WTC11 (cell line): ENCODE measurements at regions not wholly inside any gene's neighbourhood (a gene's known extent, or its start where the extent isn't known, plus 50 kb on each side); places are given as distances from the start of the nearest gene placed in this dataset.

ENCODE experiments used
- ATAC-seq: fragments of 200-7000 bp; cut with Tn5 transposase; 2 replicates; pipeline ENCODE4 v1.10.0; 2021; ENCODE audit warnings: mild to moderate bottlenecking, moderate library complexity
- CTCF ChIA-PET: fragments of 300-600 bp; sonication (Branson Sonifier 250); formaldehyde crosslinking; loops from one replicate; lab custom pipeline; 2021; ENCODE audit warnings: antibody characterized with exemption; lab: Charles Lee
- POLR2A ChIA-PET: fragments of 350-600 bp; sonication (Branson Sonifier 250); formaldehyde crosslinking; loops from one replicate; lab custom pipeline; 2021; ENCODE audit warnings: antibody characterized with exemption; lab: Charles Lee
- DNase-seq: peaks from one replicate; pipeline ENCODE4 v3.0.0; 2021; ENCODE audit warnings: low spot score
- H3K27ac Mint-ChIP-seq: 2 replicates; pipeline ENCODE4 v1.8.0; 2021; ENCODE audit warnings: mixed read lengths
- H3K27me3 Mint-ChIP-seq: 2 replicates; pipeline ENCODE4 v1.8.0; 2021; ENCODE audit warnings: low read depth, mild to moderate bottlenecking, moderate library complexity, mixed read lengths
- H3K36me3 Mint-ChIP-seq: 2 replicates; pipeline ENCODE4 v1.8.0; 2021; ENCODE audit warnings: mixed read lengths
- H3K4me1 Mint-ChIP-seq: 2 replicates; pipeline ENCODE4 v1.8.0; 2022; ENCODE audit warnings: mixed read lengths
- H3K4me3 Mint-ChIP-seq: 2 replicates; pipeline ENCODE4 v1.8.0; 2021; ENCODE audit warnings: mild to moderate bottlenecking, moderate library complexity, mixed read lengths
- H3K9me3 Mint-ChIP-seq: 2 replicates; pipeline ENCODE4 v1.8.0; 2021; ENCODE audit warnings: mixed read lengths
- CREB1 ChIP-seq: sonication (generic); formaldehyde crosslinking; IDR thresholded peaks from 2 replicates; pipeline ENCODE4 v1.8.0; 2023; ENCODE audit warnings: mild to moderate bottlenecking, missing genetic modification reagents
- CREM ChIP-seq: sonication (generic); formaldehyde crosslinking; IDR thresholded peaks from 2 replicates; pipeline ENCODE4 v1.8.1; 2022; ENCODE audit warnings: mild to moderate bottlenecking, missing genetic modification reagents, moderate library complexity
- E2F1 ChIP-seq: sonication (generic); formaldehyde crosslinking; IDR thresholded peaks from 2 replicates; pipeline ENCODE4 v1.8.0; 2022; ENCODE audit warnings: mild to moderate bottlenecking, missing genetic modification reagents
- IRF2 ChIP-seq: sonication (generic); formaldehyde crosslinking; IDR thresholded peaks from 2 replicates; pipeline ENCODE4 v1.8.0; 2022; ENCODE audit warnings: low read depth, missing genetic modification reagents, borderline replicate concordance
- NFE2L1 ChIP-seq: sonication (generic); formaldehyde crosslinking; IDR thresholded peaks from 2 replicates; pipeline ENCODE4 v1.8.1; 2023; ENCODE audit warnings: missing genetic modification reagents
- NR3C1 ChIP-seq: sonication (generic); formaldehyde crosslinking; conservative IDR thresholded peaks from 2 replicates; pipeline ENCODE4 v1.8.1; 2023; ENCODE audit warnings: low read depth, mild to moderate bottlenecking, missing genetic modification reagents
- PRDM15 ChIP-seq: sonication (generic); formaldehyde crosslinking; IDR thresholded peaks from 2 replicates; pipeline ENCODE4 v1.8.0; 2022; ENCODE audit warnings: missing genetic modification reagents
- PREB ChIP-seq: sonication (generic); formaldehyde crosslinking; IDR thresholded peaks from 2 replicates; pipeline ENCODE4 v1.8.1; 2022; ENCODE audit warnings: mild to moderate bottlenecking, missing genetic modification reagents, moderate library complexity, borderline replicate concordance
- SOX15 ChIP-seq: fragments of 250-450 bp; sonication (Bioruptor Pico); IDR thresholded peaks from 2 replicates; pipeline ENCODE4 v1.9.0; 2021; ENCODE audit warnings: mild to moderate bottlenecking
- SP1 ChIP-seq: sonication (generic); formaldehyde crosslinking; conservative IDR thresholded peaks from 2 replicates; pipeline ENCODE4 v1.8.1; 2022; ENCODE audit warnings: missing genetic modification reagents
- ZBTB21 ChIP-seq: sonication (generic); formaldehyde crosslinking; IDR thresholded peaks from 2 replicates; pipeline ENCODE4 v1.8.1; 2023; ENCODE audit warnings: mild to moderate bottlenecking, missing genetic modification reagents, borderline replicate concordance
- ZNF219 ChIP-seq: sonication (generic); formaldehyde crosslinking; IDR thresholded peaks from 2 replicates; pipeline ENCODE4 v1.8.0; 2023; ENCODE audit warnings: missing genetic modification reagents, mild to moderate bottlenecking, borderline replicate concordance
- ZNF263 ChIP-seq: sonication (generic); formaldehyde crosslinking; IDR thresholded peaks from 2 replicates; pipeline ENCODE4 v1.8.1; 2022; ENCODE audit warnings: low read depth, mild to moderate bottlenecking, moderate library complexity, missing genetic modification reagents
- ZNF281 ChIP-seq: sonication (generic); formaldehyde crosslinking; IDR thresholded peaks from 2 replicates; pipeline ENCODE4 v1.8.0; 2023; ENCODE audit warnings: mild to moderate bottlenecking, missing genetic modification reagents
- ZNF532 ChIP-seq: fragments of 250-450 bp; sonication (Bioruptor Pico); IDR thresholded peaks from 2 replicates; pipeline ENCODE4 v1.9.0; 2021; ENCODE audit warnings: mild to moderate bottlenecking, borderline replicate concordance

GRCh38 chr11:80868831-80869230 is 1428.0 kb upstream of the TENM4 start:
- H3K36me3 Mint-ChIP-seq, result no peaks in the 10 kb centered on the region
- no peaks in the 10 kb centered on the region for H3K9me3 Mint-ChIP-seq
- H3K4me3 Mint-ChIP-seq, result no peak overlapping the region
- H3K4me1 Mint-ChIP-seq, result no peaks in the 10 kb centered on the region
- TF ChIP-seq ZNF532 (no peak), IRF2 (CRISPR knock-in tag) (no peak), CREM (CRISPR knock-in tag) (no peak), NFE2L1 (CRISPR knock-in tag) (no peak), NR3C1 (CRISPR knock-in tag) (no peak), PREB (CRISPR knock-in tag) (no peak), SOX15 (CRISPR knock-in tag) (no peak), ZBTB21 (CRISPR knock-in tag) (no peak), PRDM15 (no peak), CREB1 (no peak), ZNF281 (CRISPR knock-in tag) (no peak), ZNF263 (no peak)
- POLR2A ChIA-PET, result no interaction called here
- CTCF ChIA-PET, result interaction anchor here (0.5 kb wide), 1 partner anchor 549 kb away, joined by 6 read pairs; no protein-coding TSS in a partner anchor
- no peak overlapping the region for H3K27ac Mint-ChIP-seq
- H3K27me3 Mint-ChIP-seq, result no peaks in the 10 kb centered on the region
- DNase-seq (no peak), ATAC-seq (no peak)

DNA sequence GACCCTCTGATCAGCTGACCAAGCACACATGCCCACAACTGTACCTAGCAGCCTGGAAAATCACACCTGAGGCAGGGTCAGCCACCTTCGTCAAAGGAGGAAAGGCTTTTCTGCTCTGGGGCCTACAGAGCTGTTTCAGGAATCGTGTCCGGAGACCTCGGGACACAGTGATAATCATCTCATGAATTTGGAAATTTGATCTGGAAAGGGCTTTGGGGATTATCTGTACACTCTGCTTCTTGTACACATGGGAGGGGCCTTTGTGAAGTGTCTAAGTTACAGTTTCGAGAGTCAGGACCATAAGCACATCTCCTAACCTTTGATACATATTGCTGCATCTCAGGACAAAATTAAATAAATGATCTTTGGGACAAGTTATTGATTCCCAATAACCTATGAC is 1421.2 kb upstream of the TENM4 start:
- Mint-ChIP-seq H3K9me3 (peaks cover 4% of the 10 kb centered on the region; the same call in 1 of the 2 replicates), H3K4me1 (no peaks in the 10 kb centered on the region), H3K36me3 (no peaks in the 10 kb centered on the region), H3K27ac (no peak overlapping the region), H3K4me3 (no peak overlapping the region), H3K27me3 (no peaks in the 10 kb centered on the region)
- ATAC-seq, result no peak
- ChIA-PET CTCF (interaction anchor here (1.0 kb wide), 1 partner anchor 18 kb away, joined by 3 read pairs; no protein-coding TSS in a partner anchor), POLR2A (no interaction called here)
- no peak for DNase-seq
- no peak for TF ChIP-seq ZNF532
- TF ChIP-seq ZNF219 (CRISPR knock-in tag), result no peak
- no peak for TF ChIP-seq SP1 (CRISPR knock-in tag)
- TF ChIP-seq E2F1 (CRISPR knock-in tag), result no peak
